Stimulated activated naive B cell treated with anti-CD40 and anti-IgM and Interleukin-4, amounts not matched to agents 10 μg/mL and 1 μg/mL and 100 μg/mL, for 72 hours (primary cell): ENCODE measurements at regions not wholly inside any gene's neighbourhood (a gene's known extent, or its start where the extent isn't known, plus 50 kb on each side); places are given as distances from the start of the nearest gene placed in this dataset.

Source experiments
- ATAC-seq, 2 donors: fragments of 150-1000 bp; cut with Tn5 transposase; replicated peaks; 2 replicates each; pipeline ENCODE4 v1.10.0; 2021; ENCODE audit warnings: moderate library complexity in 1 of 2
- DNase-seq: peaks from one replicate; pipeline ENCODE4 v3.0.0; 2021
- H3K27ac Mint-ChIP-seq: one replicate; pipeline ENCODE4 v1.8.0; 2022; ENCODE audit warnings: mild to moderate bottlenecking, mixed read lengths
- H3K27me3 Mint-ChIP-seq, 2 donors: one replicate each; pipeline ENCODE4 v1.8.0; 2022; ENCODE audit warnings: mixed read lengths in 2 of 2
- H3K36me3 Mint-ChIP-seq, 2 donors: one replicate each; pipeline ENCODE4 v1.8.0; 2022; ENCODE audit warnings: mixed read lengths in 2 of 2, mild to moderate bottlenecking in 1 of 2
- H3K4me1 Mint-ChIP-seq, 2 donors: one replicate each; pipeline ENCODE4 v1.8.0; 2022; ENCODE audit warnings: mixed read lengths in 2 of 2, mild to moderate bottlenecking in 1 of 2
- H3K4me3 Mint-ChIP-seq, 2 donors: one replicate each; pipeline ENCODE4 v1.8.0; 2022; ENCODE audit warnings: mild to moderate bottlenecking in 2 of 2, mixed read lengths in 2 of 2, moderate library complexity in 1 of 2
- H3K9me3 Mint-ChIP-seq, 2 donors: one replicate each; pipeline ENCODE4 v1.8.0; 2022; ENCODE audit warnings: mixed read lengths in 2 of 2, mild to moderate bottlenecking in 1 of 2

DNA sequence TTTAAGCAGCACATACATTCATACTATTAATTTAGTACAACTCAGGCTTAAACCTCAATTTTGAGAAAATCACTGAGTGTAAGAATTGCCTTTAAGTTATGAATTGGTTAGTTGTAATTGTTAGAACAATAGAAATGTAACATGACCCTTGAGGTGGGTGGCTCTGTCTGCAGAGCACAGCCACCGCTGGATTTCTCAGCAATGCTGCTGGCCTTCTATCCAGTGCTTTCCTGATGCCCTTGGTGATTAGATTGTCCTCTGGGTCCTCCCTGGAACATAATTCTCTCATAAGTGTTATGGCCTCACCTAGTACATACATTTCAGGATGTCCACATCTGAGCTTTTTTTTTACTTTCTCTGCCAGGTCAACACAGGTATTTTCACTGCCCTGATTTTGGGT lies 213.2 kb downstream of the SLC7A11 start:
- no peaks in the 10 kb centered on the region for H3K9me3 Mint-ChIP-seq

DNA sequence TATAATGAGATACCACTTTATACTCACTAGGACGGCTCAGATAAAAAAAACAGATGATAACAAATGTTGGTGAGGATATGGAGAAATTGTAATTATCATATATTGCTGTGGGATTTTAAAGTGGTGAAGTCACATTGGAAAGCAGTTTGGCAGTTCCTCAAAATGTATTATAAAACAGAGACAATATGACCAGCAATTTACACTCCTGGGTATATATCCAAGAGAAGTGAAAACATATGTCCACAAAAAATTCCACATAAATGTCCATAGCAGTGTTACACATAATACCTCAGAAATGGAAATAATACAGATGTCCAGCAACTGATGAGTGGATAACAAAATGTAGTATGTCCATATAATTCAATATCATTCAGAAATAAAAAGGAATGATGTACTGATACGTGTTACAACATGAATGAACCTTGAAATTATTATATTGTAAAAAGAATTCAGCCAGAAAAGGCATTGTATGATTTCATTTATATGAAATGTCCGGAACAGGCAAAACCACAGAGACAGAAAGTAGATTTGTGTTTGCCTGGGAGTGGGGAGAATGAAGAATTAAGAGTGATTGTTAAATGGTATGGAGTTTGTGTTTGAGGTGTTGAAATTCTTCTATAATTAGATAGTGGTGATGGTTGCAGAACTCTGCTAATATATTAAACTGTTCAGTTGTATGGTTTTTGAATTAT lies 220.9 kb downstream of the SLC7A11 start:
- Mint-ChIP-seq H3K9me3 (no peaks in the 10 kb centered on the region), H3K27me3 (peaks cover 0 to 4% of the 10 kb centered on the region in 2 donors), H3K36me3 (no peaks in the 10 kb centered on the region), H3K4me3 (no peak overlapping the region), H3K27ac (no peak overlapping the region), H3K4me1 (no peaks in the 10 kb centered on the region)
- ATAC-seq (no peak), DNase-seq (no peak)

More for the DNA sequence above, 213.2 kb downstream of the SLC7A11 start:
- Mint-ChIP-seq H3K27ac (no peak overlapping the region), H3K4me3 (no peak overlapping the region), H3K27me3 (peaks cover 5% of the 10 kb centered on the region in 2 donors), H3K36me3 (no peaks in the 10 kb centered on the region), H3K4me1 (no peaks in the 10 kb centered on the region)
- ATAC-seq (no peak), DNase-seq (no peak)

DNA sequence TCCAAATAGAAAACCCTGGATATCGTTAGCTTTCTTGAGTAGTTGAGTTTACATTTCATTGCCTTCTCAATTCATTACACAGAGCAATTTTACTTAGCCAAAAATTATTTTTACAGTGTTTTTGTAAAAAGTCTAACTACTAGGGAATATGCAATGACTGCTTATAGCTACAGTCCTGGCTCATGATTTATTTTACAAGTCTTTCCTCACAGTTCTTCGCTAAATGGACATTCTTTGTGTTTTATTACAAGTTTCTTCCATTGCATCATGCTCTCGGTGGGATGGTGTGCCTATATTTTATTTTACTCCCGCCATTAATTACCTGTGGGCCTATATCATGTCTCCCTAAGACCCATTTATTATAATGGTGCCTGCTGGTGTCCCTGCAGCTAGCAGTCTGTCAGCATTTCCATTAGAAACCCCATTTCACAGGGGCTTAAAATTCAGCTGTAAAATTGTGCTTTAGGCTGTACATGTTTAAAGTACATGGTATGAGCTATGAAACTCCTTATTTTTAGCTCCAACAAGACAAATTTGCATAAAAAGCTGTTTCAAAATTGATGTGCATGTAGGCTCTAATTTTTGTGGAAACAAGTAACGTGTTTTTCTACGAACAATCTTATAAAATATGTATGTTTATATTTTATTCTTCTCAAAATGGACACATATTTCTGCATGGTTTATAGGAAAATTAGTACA lies 227.4 kb downstream of the SLC7A11 start:
- no peak overlapping the region for H3K4me3 Mint-ChIP-seq
- no peaks in the 10 kb centered on the region for H3K4me1 Mint-ChIP-seq
- H3K9me3 Mint-ChIP-seq, result no peaks in the 10 kb centered on the region
- ATAC-seq (no peak), DNase-seq (no peak)
- H3K27ac Mint-ChIP-seq, result no peak overlapping the region
- peaks cover 0 to 4% of the 10 kb centered on the region in 2 donors for H3K27me3 Mint-ChIP-seq
- H3K36me3 Mint-ChIP-seq, result no peaks in the 10 kb centered on the region

DNA sequence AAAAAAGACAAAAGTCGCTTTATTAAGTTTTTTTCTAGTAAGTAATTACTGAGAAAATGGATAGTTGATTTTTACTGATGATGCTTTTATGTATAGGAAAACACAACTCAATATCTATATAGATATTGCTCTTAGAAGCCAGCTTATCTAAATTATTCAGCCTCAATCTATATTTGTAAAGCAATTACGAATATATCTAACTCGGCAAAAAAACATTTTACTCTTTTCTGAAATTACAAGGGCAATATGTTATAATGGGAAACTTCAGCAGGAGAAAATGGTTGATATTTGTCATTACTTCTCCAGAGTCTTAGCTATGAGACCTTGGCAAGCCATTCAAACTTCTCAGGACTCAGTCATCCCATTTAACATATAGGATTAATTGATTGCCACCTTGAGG lies 228.5 kb downstream of the SLC7A11 start:
- no peak for DNase-seq
- no peak for ATAC-seq
- no peak overlapping the region for H3K4me3 Mint-ChIP-seq
- H3K27ac Mint-ChIP-seq, result no peak overlapping the region
- H3K4me1 Mint-ChIP-seq, result no peaks in the 10 kb centered on the region
- no peaks in the 10 kb centered on the region for H3K36me3 Mint-ChIP-seq
- peaks cover 0 to 4% of the 10 kb centered on the region in 2 donors for H3K27me3 Mint-ChIP-seq
- no peaks in the 10 kb centered on the region for H3K9me3 Mint-ChIP-seq

DNA sequence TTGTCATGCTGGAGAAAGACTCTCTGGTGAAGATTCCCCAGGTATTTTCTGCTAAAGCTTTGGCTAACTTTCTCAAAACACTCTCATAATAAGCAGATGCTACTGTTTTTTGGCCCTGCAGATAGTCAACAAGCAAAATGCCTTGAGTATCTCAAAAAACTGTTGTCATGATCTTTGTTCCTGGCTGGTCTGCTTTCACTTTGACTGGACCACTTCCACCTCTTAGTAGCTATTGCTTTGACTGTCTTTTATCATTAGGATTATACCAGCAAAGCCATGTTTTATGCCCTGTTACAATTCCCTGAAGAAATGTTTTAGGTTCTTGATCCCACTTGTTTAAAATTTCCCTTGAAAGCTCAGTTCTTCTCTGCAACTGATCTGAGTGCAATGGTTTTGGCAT lies 231.5 kb downstream of the SLC7A11 start:
- Mint-ChIP-seq H3K9me3 (no peaks in the 10 kb centered on the region), H3K36me3 (no peaks in the 10 kb centered on the region), H3K4me3 (no peak overlapping the region), H3K4me1 (no peaks in the 10 kb centered on the region), H3K27me3 (no peaks in the 10 kb centered on the region), H3K27ac (no peak overlapping the region)
- ATAC-seq (no peak), DNase-seq (no peak)

DNA sequence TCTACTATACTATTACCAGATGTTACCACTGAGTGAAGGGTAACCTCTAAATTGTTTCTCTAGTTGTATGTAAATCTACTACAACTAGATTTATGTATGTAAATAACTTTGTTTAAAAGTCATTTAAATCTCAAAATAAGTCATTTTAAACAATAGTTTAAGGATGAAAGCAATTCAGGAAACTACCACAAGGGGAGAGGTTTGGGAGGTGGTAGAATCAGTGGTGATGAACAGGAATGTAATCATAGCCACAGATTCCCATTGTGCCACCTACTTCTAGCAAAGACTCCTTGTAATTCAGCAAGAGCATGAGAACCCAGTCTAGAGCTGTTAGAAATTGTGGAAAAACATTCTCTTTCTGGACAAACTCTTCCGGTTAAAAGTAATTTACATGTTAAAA lies 234.6 kb downstream of the SLC7A11 start:
- Mint-ChIP-seq H3K4me3 (no peak overlapping the region), H3K36me3 (no peaks in the 10 kb centered on the region), H3K9me3 (no peaks in the 10 kb centered on the region), H3K27ac (no peak overlapping the region), H3K4me1 (peaks cover 0 to 4% of the 10 kb centered on the region in 2 donors), H3K27me3 (peaks cover 0 to 4% of the 10 kb centered on the region in 2 donors)
- ATAC-seq, result no peak
- DNase-seq, result no peak

DNA sequence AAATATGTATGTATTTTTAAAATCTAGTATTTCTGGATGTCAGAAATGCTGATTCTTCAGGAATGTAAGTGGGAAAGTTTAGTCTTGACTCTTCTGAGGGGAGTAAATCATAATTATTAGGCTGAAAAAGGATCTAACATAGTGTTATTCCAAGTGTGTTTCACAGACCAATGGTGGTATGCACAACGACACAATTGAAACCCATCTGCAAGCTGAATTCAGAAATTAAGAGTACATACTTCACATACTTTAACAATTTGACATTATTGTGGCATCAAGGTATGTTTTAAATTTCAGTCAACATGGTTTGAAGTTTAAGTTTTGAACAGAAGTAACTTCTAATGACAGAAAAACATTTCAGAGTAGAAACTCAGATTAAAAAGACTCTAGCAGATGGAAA lies 236.7 kb downstream of the SLC7A11 start:
- DNase-seq, result no peak
- H3K9me3 Mint-ChIP-seq, result no peaks in the 10 kb centered on the region
- H3K27me3 Mint-ChIP-seq, result peaks cover 0 to 4% of the 10 kb centered on the region in 2 donors
- no peaks in the 10 kb centered on the region for H3K36me3 Mint-ChIP-seq
- H3K4me3 Mint-ChIP-seq, result no peak overlapping the region
- no peak overlapping the region for H3K27ac Mint-ChIP-seq
- no peak for ATAC-seq
- H3K4me1 Mint-ChIP-seq, result peaks cover 0 to 4% of the 10 kb centered on the region in 2 donors

DNA sequence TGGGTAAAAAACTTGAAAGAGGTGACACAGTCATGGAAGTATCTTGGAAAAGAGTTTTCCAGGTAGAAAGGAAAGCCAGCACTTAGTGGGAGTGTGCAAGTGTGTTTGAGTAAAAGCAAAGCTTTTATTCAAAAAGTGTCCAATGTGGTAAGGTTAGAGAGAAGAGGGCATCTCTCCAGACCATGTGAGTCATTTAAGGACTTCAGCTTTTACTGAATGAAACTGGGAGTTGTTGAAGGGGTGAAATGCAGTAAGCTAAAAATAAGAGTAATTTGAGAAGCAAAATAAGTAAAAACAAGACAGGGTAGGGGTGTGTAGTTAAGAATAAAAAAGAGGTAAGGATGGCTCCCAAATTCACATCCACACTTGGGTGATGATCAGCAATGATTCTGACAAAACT lies 238.9 kb downstream of the SLC7A11 start:
- DNase-seq (no peak), ATAC-seq (peak; percentile 29 to 74)
- Mint-ChIP-seq H3K27ac (no peak overlapping the region), H3K27me3 (peaks cover 0 to 4% of the 10 kb centered on the region in 2 donors), H3K9me3 (no peaks in the 10 kb centered on the region), H3K4me1 (peaks cover 0 to 4% of the 10 kb centered on the region in 2 donors), H3K36me3 (no peaks in the 10 kb centered on the region), H3K4me3 (no peak overlapping the region)

DNA sequence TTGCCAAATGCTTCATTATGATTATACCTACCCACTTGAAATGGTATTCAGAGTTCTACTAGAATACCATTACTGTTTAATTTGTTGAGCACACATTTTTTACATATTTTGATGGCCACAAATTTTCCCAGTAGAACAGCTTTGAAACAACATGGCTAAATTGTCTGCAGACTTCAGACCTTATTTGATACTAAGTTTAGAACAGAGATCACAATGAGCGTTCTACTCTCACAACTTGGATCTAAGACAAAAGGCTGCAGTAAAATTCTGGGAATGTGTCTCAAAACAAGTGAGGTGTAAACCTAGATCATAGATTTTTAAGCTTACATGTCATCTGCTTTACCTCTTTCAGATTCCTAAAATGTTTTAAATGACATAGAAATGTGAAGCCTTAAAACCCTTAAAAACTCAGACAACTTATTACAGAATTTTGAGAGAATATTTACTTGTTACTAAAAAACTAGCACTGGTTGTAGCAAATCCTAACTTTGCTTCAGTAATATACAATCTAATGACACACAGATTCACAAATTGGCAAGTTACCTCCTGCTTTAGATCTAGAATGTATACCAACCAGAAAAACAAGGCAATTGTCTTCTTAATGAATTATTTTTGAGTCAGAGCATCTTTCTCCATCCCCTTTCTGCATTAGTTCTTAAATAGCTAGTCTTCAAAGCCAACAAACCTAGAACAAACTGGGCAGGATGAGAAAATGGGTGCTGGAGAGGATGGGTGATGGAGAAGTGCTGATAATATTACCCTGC lies 243.3 kb downstream of the SLC7A11 start:
- H3K4me1 Mint-ChIP-seq, result peaks cover 0 to 4% of the 10 kb centered on the region in 2 donors
- ATAC-seq (no peak), DNase-seq (no peak)
- H3K9me3 Mint-ChIP-seq, result no peaks in the 10 kb centered on the region
- H3K27me3 Mint-ChIP-seq, result peaks cover 0 to 4% of the 10 kb centered on the region in 2 donors
- no peak overlapping the region for H3K27ac Mint-ChIP-seq
- H3K4me3 Mint-ChIP-seq, result no peak overlapping the region
- no peaks in the 10 kb centered on the region for H3K36me3 Mint-ChIP-seq

DNA sequence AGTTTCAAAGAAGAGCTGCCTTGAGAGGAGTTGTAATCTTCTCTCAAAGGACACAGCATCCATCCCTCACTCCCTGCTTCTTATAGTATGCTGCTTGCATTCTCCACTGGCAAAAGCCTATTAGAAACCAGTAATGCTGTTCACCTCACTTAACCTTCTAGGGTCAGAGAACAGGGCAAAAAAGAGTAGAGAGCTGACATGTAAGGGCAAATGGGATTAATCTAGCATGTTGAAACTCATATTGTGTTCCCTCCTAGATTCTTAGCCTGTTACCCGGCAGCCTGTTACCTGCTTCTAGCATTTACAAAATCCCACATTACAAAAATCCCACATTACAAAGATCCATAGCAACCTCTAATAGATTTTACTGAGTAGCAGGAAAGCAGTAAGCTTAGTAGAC lies 244.7 kb downstream of the SLC7A11 start:
- Mint-ChIP-seq H3K36me3 (no peaks in the 10 kb centered on the region), H3K27me3 (no peaks in the 10 kb centered on the region), H3K4me3 (no peak overlapping the region), H3K4me1 (no peaks in the 10 kb centered on the region), H3K9me3 (no peaks in the 10 kb centered on the region), H3K27ac (no peak overlapping the region)
- ATAC-seq (no peak), DNase-seq (no peak)

DNA sequence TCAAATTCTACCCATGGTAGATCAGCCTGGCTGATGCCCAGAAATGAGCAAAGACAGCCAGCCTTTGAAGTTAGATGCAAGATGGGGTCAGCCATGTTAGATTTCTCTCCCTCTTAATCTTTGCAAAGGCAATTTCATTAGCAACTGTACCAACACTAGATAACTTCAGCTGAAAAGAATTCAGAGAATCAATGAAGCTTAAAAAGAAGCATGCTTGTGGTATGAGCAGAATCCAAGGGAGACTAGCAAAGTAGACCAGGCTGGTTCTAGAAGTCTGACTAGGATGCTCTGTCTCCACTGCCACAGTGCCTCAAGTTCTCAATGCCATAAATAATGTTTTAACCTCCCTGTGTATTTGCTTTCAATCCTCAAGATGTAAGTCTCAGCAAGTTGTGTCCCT lies 247.3 kb downstream of the SLC7A11 start:
- ATAC-seq (no peak), DNase-seq (no peak)
- Mint-ChIP-seq H3K27me3 (no peaks in the 10 kb centered on the region), H3K9me3 (no peaks in the 10 kb centered on the region), H3K4me3 (no peak overlapping the region), H3K36me3 (no peaks in the 10 kb centered on the region), H3K4me1 (no peaks in the 10 kb centered on the region), H3K27ac (no peak overlapping the region)

DNA sequence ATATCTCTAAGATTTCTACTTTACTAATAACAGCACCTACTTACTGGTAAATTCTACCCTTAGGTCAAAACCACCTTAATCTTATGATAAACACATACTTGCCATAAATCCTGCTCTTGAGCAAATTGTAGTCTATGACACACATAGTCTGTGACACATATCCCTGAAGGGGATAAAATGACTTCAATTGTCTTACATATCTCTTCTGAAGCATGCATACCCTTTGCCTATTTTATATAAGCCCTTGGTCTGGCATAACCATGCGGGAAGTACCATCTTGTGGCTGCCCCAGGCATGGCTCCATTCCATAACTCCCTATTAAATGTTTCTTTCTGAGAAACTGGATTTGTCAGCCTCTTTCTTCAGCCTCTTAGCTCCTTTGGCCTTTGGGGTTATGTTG lies 248.9 kb downstream of the SLC7A11 start:
- Mint-ChIP-seq H3K27me3 (no peaks in the 10 kb centered on the region), H3K4me1 (no peaks in the 10 kb centered on the region), H3K9me3 (no peaks in the 10 kb centered on the region), H3K36me3 (no peaks in the 10 kb centered on the region), H3K27ac (no peak overlapping the region), H3K4me3 (no peak overlapping the region)
- ATAC-seq, result no peak
- DNase-seq, result no peak

DNA sequence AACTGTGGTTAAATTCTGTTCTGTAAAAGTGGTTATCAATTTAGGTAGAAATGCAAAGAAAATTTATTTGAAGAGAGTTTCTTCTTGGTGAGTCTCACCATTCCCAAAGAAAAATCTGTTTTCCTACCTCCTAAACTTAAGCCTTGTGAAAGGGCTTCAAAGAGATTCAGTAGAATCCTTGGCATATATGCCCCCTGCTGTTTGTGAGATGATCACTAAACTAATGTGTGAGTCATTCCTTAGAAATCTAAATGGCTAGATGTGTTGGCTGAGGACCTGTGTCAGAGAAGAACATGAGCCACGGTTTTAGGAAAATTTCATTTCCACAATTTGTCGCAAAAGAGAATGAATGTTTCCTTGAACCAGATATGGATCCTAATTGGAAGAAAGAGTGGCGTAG lies 260.9 kb downstream of the SLC7A11 start:
- no peaks in the 10 kb centered on the region for H3K9me3 Mint-ChIP-seq
- H3K27me3 Mint-ChIP-seq, result no peaks in the 10 kb centered on the region
- H3K36me3 Mint-ChIP-seq, result no peaks in the 10 kb centered on the region
- DNase-seq (no peak), ATAC-seq (no peak)
- H3K27ac Mint-ChIP-seq, result no peak overlapping the region
- no peak overlapping the region for H3K4me3 Mint-ChIP-seq
- H3K4me1 Mint-ChIP-seq, result no peaks in the 10 kb centered on the region

DNA sequence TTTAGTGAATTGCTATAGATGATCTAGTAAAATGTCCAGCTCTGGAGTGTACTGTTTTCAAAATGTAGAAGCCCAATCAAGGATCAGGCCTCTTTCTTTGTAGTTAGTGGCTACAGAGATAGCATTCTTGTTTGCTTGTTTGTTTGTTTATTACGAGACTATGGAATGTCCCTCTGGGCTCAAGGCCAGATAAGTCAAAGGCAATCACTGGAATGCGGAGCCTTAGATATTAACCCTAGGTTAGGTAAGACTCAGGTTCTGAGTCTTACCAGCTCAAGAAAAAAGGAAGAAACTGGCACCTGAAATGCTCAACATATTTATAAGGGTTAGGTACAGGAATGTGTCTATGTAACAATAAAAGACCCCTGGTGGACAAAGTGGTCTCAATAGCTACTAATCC lies 261.5 kb downstream of the SLC7A11 start:
- H3K36me3 Mint-ChIP-seq, result no peaks in the 10 kb centered on the region
- H3K27ac Mint-ChIP-seq, result no peak overlapping the region
- no peak overlapping the region for H3K4me3 Mint-ChIP-seq

DNA sequence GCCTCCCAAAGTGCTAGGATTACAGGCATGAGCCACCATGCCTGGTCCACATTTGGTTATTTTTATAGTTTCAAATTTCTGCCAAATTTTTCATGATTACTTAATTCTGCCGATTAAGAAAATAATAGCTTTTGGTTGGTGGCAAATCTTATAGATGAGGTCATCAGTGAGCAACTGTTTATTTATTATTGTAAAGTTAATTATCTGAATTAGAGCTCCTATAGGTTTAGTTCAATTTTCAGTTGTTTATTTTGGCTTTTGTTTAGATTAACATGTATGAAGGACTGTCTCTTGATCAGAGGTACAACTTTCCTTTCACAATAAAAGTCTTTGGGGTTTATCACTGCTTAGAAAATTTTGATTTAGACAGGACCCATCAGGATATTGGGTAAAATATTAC lies 262.2 kb downstream of the SLC7A11 start:
- Mint-ChIP-seq H3K4me1 (no peaks in the 10 kb centered on the region), H3K36me3 (no peaks in the 10 kb centered on the region), H3K27me3 (no peaks in the 10 kb centered on the region), H3K27ac (no peak overlapping the region), H3K4me3 (no peak overlapping the region), H3K9me3 (no peaks in the 10 kb centered on the region)
- ATAC-seq (no peak), DNase-seq (no peak)

More for the DNA sequence above, 261.5 kb downstream of the SLC7A11 start:
- DNase-seq (no peak), ATAC-seq (no peak)
- H3K9me3 Mint-ChIP-seq, result no peaks in the 10 kb centered on the region
- H3K27me3 Mint-ChIP-seq, result no peaks in the 10 kb centered on the region
- H3K4me1 Mint-ChIP-seq, result no peaks in the 10 kb centered on the region
